NT2/D1 (cell line): ENCODE measurements at regions not wholly inside any gene's neighbourhood (a gene's known extent, or its start where the extent isn't known, plus 50 kb on each side); places are given as distances from the start of the nearest gene placed in this dataset.

ENCODE experiments used
- SUZ12 ChIP-seq: IDR thresholded peaks from 2 replicates; pipeline ENCODE4 v1.6.1; 2011; ENCODE audit not compliant: insufficient read length, insufficient read depth; ENCODE audit errors: extremely low read depth
- ZNF274 ChIP-seq: IDR thresholded peaks from 2 replicates; pipeline ENCODE4 v1.6.1; 2011; ENCODE audit warnings: mild to moderate bottlenecking, low read depth, low read length

GRCh38 chr6:14550410-14550809, 432.8 kb downstream of the CD83 start:
- TF ChIP-seq ZNF274 (no peak), SUZ12 (no peak)
